ENCODE measurements at regions not wholly inside any gene's neighbourhood (a gene's known extent, or its start where the extent isn't known, plus 50 kb on each side); places are given as distances from the start of the nearest gene placed in this dataset.

DNA sequence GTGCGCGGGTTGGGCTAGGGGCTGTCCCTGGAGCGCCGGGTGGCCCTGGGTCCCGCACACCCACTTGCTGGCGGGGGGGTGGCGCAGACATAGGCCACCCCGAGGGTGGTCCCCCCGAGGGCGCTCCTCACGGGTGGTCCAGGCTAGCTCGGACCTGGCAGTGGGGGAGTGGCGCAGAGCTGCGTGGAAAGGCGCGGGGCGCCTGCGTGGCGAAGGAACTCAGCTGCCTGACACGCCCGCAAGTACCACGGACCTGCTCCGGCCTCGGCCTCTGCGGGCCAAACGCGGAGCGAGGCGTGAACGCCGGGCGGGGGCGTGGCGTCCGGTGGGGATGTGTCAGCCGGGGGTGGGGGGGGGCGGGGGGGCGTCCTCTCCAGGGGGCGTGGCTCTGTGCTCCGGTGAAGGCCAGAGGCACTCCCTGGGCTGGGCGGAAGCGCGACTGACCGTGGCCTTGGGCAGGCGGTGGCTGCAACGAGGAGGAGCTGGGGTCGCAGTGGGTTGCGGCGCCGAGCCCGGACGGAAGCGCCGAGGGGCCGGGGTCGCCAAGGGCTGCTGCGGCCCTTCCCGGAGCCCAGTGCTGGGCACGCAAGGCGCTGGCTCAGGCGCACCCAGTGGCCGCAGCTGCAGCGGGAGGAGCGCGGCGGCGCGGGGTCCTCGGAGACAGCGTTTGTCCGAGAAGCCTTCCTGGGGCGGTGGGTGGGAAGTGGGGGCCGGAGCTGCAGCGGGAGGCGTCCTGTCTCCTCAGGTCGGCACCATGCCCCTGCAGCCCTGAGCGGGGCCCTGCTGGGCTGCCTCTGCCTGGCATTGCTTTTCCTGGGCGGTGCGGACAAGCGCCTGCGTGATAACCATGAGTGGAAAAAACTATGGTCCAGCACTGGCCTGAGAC is 58.9 kb upstream of the NUPR2 start:
- TF ChIP-seq, protein P1, sequence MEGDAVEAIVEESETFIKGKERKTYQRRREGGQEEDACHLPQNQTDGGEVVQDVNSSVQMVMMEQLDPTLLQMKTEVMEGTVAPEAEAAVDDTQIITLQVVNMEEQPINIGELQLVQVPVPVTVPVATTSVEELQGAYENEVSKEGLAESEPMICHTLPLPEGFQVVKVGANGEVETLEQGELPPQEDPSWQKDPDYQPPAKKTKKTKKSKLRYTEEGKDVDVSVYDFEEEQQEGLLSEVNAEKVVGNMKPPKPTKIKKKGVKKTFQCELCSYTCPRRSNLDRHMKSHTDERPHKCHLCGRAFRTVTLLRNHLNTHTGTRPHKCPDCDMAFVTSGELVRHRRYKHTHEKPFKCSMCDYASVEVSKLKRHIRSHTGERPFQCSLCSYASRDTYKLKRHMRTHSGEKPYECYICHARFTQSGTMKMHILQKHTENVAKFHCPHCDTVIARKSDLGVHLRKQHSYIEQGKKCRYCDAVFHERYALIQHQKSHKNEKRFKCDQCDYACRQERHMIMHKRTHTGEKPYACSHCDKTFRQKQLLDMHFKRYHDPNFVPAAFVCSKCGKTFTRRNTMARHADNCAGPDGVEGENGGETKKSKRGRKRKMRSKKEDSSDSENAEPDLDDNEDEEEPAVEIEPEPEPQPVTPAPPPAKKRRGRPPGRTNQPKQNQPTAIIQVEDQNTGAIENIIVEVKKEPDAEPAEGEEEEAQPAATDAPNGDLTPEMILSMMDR (IDR thresholded peaks at IDR 0.05), result no peak
- TF ChIP-seq POLR2AphosphoS5 (IDR thresholded peaks at IDR 0.05) (no peak), EP300 (IDR thresholded peaks at IDR 0.05; ENCODE audit: low read depth) (no peak)
